Endothelial cell of hepatic sinusoid (primary cell): ENCODE measurements at regions not wholly inside any gene's neighbourhood (a gene's known extent, or its start where the extent isn't known, plus 50 kb on each side); places are given as distances from the start of the nearest gene placed in this dataset.
"Not testable (repeated sequence)": the region's sequence is repeated elsewhere in the genome, so short reads cannot be mapped to it uniquely, and the experiment has no call there.

ENCODE experiments used
- in situ Hi-C: cut with HindIII; loops from 2 replicates; pipeline ENCODE4 v1.10.0; 2017; ENCODE audit warnings: low sequenced_read_pairs

GRCh38 chr10:34957531-34957930 is 132.6 kb downstream of the CUL2 start:
- in situ Hi-C loops: loop anchor here (5.0 kb wide), 1 partner anchor 35 kb away; no protein-coding TSS in a partner anchor

GRCh38 chr10:34956756-34957155 is 133.4 kb downstream of the CUL2 start:
- in situ Hi-C loops: loop anchor here (5.0 kb wide), 1 partner anchor 36 kb away; no protein-coding TSS in a partner anchor

GRCh38 chr10:34955391-34955790 is 134.8 kb downstream of the CUL2 start:
- in situ Hi-C loops: loop anchor here (5.0 kb wide), 1 partner anchor 37 kb away; no protein-coding TSS in a partner anchor

GRCh38 chr10:34954142-34954541 is 136.0 kb downstream of the CUL2 start:
- in situ Hi-C loops: no loop called here

- in situ Hi-C loops: not testable (repeated sequence)
These were observed 136.3 kb upstream of the PARD3 start for GRCh38 chr10:34951263-34951887.

GRCh38 chr10:34945951-34946522 is 130.9 kb upstream of the PARD3 start:
- in situ Hi-C loops: not testable (repeated sequence)

GRCh38 chr10:34941471-34942357 is 126.6 kb upstream of the PARD3 start:
- in situ Hi-C loops: no loop called here

- in situ Hi-C loops: no loop called here
These were observed 125.3 kb upstream of the PARD3 start for GRCh38 chr10:34940436-34940835.

- in situ Hi-C loops: no loop called here
These were observed 123.2 kb upstream of the PARD3 start for GRCh38 chr10:34938399-34938670.

GRCh38 chr10:34937643-34938398 is 122.7 kb upstream of the PARD3 start:
- in situ Hi-C loops: not testable (repeated sequence)

- in situ Hi-C loops: no loop called here
These were observed 121.0 kb upstream of the PARD3 start for GRCh38 chr10:34936061-34936460.

- in situ Hi-C loops: no loop called here
These were observed 118.6 kb upstream of the PARD3 start for GRCh38 chr10:34933676-34934075.

GRCh38 chr10:34932235-34932634 is 117.1 kb upstream of the PARD3 start:
- in situ Hi-C loops: no loop called here

- in situ Hi-C loops: no loop called here
These were observed 116.1 kb upstream of the PARD3 start for GRCh38 chr10:34931216-34931615.

- in situ Hi-C loops: loop anchor here (5.0 kb wide), 1 partner anchor 35 kb away; no protein-coding TSS in a partner anchor
These were observed 107.0 kb upstream of the PARD3 start for GRCh38 chr10:34922138-34922537.

GRCh38 chr10:34920578-34920977 is 105.5 kb upstream of the PARD3 start:
- in situ Hi-C loops: loop anchor here (5.0 kb wide), 1 partner anchor 33 kb away; no protein-coding TSS in a partner anchor

- in situ Hi-C loops: no loop called here
These were observed 103.8 kb upstream of the PARD3 start for GRCh38 chr10:34918776-34919315.

- in situ Hi-C loops: no loop called here
These were observed 103.1 kb upstream of the PARD3 start for GRCh38 chr10:34918060-34918775.

- in situ Hi-C loops: no loop called here
These were observed 101.2 kb upstream of the PARD3 start for GRCh38 chr10:34916314-34916713.

GRCh38 chr10:34912771-34913170 is 97.7 kb upstream of the PARD3 start:
- in situ Hi-C loops: no loop called here
